Mesenchymal stem cell (in vitro differentiated cells and primary cell): ENCODE measurements at regions not wholly inside any gene's neighbourhood (a gene's known extent, or its start where the extent isn't known, plus 50 kb on each side); places are given as distances from the start of the nearest gene placed in this dataset.

Experiments used
- DNase-seq: peaks from one replicate; pipeline ENCODE4 v3.0.0-alpha.2; 2013
- H2AFZ ChIP-seq: one replicate; pipeline ENCODE4 v1.6.1; 2013; ENCODE audit warnings: low read depth, mild to moderate bottlenecking, control low read depth, inconsistent platforms, low read length, moderate library complexity
- H2AK5ac ChIP-seq: 2 replicates; pipeline ENCODE4 v1.6.1; 2013; ENCODE audit warnings: low read length, moderate library complexity, mild to moderate bottlenecking, inconsistent platforms; ENCODE audit not compliant: severe bottlenecking
- H2BK120ac ChIP-seq: one replicate; pipeline ENCODE4 v1.6.1; 2013; ENCODE audit warnings: low read depth, mild to moderate bottlenecking, inconsistent platforms, low read length, moderate library complexity
- H2BK12ac ChIP-seq, 2 experiments: one replicate each; pipeline ENCODE4 v1.6.1; 2013; ENCODE audit warnings: inconsistent platforms in 2 of 2, low read length in 2 of 2, mild to moderate bottlenecking in 2 of 2, moderate library complexity in 2 of 2, control low read depth in 1 of 2
- H2BK15ac ChIP-seq: one replicate; pipeline ENCODE4 v1.6.1; 2013; ENCODE audit warnings: mild to moderate bottlenecking, low read depth, inconsistent platforms; ENCODE audit not compliant: poor library complexity, severe bottlenecking
- H2BK5ac ChIP-seq: 2 replicates; pipeline ENCODE4 v1.6.1; 2013; ENCODE audit warnings: low read depth, mild to moderate bottlenecking, low read length, control low read depth, inconsistent platforms; ENCODE audit not compliant: poor library complexity, severe bottlenecking
- H3K14ac ChIP-seq, 2 experiments: one replicate each; pipeline ENCODE4 v1.6.1; 2013; ENCODE audit warnings: inconsistent platforms in 2 of 2, low read length in 2 of 2, control low read depth in 1 of 2, mild to moderate bottlenecking in 1 of 2, moderate library complexity in 1 of 2
- H3K18ac ChIP-seq, 2 experiments: one replicate each; pipeline ENCODE4 v1.6.1; 2013; ENCODE audit warnings: inconsistent platforms in 2 of 2, low read length in 2 of 2, control low read depth in 1 of 2, low read depth in 1 of 2, mild to moderate bottlenecking in 1 of 2
- H3K23ac ChIP-seq, 2 experiments: one replicate each; pipeline ENCODE4 v1.6.1; 2013; ENCODE audit warnings: inconsistent platforms in 2 of 2, low read length in 2 of 2, mild to moderate bottlenecking in 2 of 2, moderate library complexity in 2 of 2, control low read depth in 1 of 2
- H3K27ac ChIP-seq: 2 replicates; pipeline ENCODE4 v1.5.1; 2013; ENCODE audit warnings: mild to moderate bottlenecking, moderate library complexity, low read length, control low read depth, inconsistent platforms; ENCODE audit not compliant: poor library complexity, severe bottlenecking
- H3K27me3 ChIP-seq, 2 experiments: 2 replicates each; pipeline versions ENCODE4 v1.6.1 to v1.7.0; 2013; ENCODE audit warnings: low read length in 2 of 2, mild to moderate bottlenecking in 2 of 2, moderate library complexity in 2 of 2, control low read depth in 1 of 2, inconsistent platforms in 1 of 2; ENCODE audit not compliant: control insufficient read depth in 1 of 2, insufficient read depth in 1 of 2
- H3K36me3 ChIP-seq, 2 experiments: 2 replicates each; pipeline versions ENCODE4 v1.6.1 to v1.7.0; 2013; ENCODE audit warnings: low read length in 2 of 2, control low read depth in 1 of 2, inconsistent platforms in 1 of 2, low read depth in 1 of 2, mild to moderate bottlenecking in 1 of 2; ENCODE audit not compliant: insufficient read depth in 2 of 2, control insufficient read depth in 1 of 2
- H3K4ac ChIP-seq, 2 experiments: one replicate each; pipeline ENCODE4 v1.6.1; 2013; ENCODE audit warnings: inconsistent platforms in 2 of 2, low read length in 2 of 2, mild to moderate bottlenecking in 2 of 2, moderate library complexity in 2 of 2, control low read depth in 1 of 2, low read depth in 1 of 2
- H3K4me1 ChIP-seq: 2 replicates; pipeline ENCODE4 v1.6.1; 2013; ENCODE audit warnings: low read depth, low read length, control low read depth; ENCODE audit not compliant: control insufficient read depth, insufficient read depth
- H3K4me2 ChIP-seq: 2 replicates; pipeline ENCODE4 v1.6.1; 2013; ENCODE audit warnings: low read length, mild to moderate bottlenecking, inconsistent platforms; ENCODE audit not compliant: poor library complexity, severe bottlenecking
- H3K4me3 ChIP-seq, 2 experiments: 2 replicates each; pipeline versions ENCODE4 v1.5.1 to v1.7.0; 2013; ENCODE audit warnings: low read length in 2 of 2, mild to moderate bottlenecking in 2 of 2, control low read depth in 1 of 2, low read depth in 1 of 2; ENCODE audit not compliant: insufficient read depth in 1 of 2
- H3K79me1 ChIP-seq: replicated peaks from 2 replicates; pipeline ENCODE4 v1.6.1; 2013; ENCODE audit warnings: mild to moderate bottlenecking, control low read depth, low read length, inconsistent platforms; ENCODE audit not compliant: poor library complexity, severe bottlenecking
- H3K9ac ChIP-seq: 2 replicates; pipeline ENCODE4 v1.7.0; 2013; ENCODE audit warnings: mild to moderate bottlenecking, low read length, moderate library complexity
- H3K9me3 ChIP-seq: 2 replicates; pipeline ENCODE4 v1.7.0; 2013; ENCODE audit warnings: mild to moderate bottlenecking, low read length; ENCODE audit not compliant: control insufficient read depth
- H4K8ac ChIP-seq: one replicate; pipeline ENCODE4 v1.6.1; 2013; ENCODE audit warnings: inconsistent platforms, mild to moderate bottlenecking, low read length, moderate library complexity
- H4K91ac ChIP-seq: one replicate; pipeline ENCODE4 v1.6.1; 2013; ENCODE audit warnings: mild to moderate bottlenecking, low read length, inconsistent platforms
- WGBS: methylation state at CpG from one replicate; pipeline ENCODE4 v1.1.7; 2013; ENCODE audit warnings: mixed read lengths; 5-methylcytosine and 5-hydroxymethylcytosine counted together

- H2AK5ac ChIP-seq, result no peak overlapping the region
- H3K4me2 ChIP-seq, result no peak overlapping the region
- no peak overlapping the region for H2BK12ac ChIP-seq
- H3K18ac ChIP-seq, result no peak overlapping the region
- H2BK5ac ChIP-seq, result no peak overlapping the region
- peak; percentile 46 for DNase-seq
- H2AFZ ChIP-seq, result no peak overlapping the region
- H3K14ac ChIP-seq, result no peak overlapping the region
- H3K79me1 ChIP-seq, result peaks cover 12% of the 10 kb centered on the region
- no peaks in the 10 kb centered on the region for H3K4me1 ChIP-seq
- WGBS, result 89% methylated on average over 4 of the region's 5 CpGs
- H2BK120ac ChIP-seq, result no peak overlapping the region
- no peak overlapping the region for H3K23ac ChIP-seq
- no peak overlapping the region for H2BK15ac ChIP-seq
- H3K27me3 ChIP-seq, result no peaks in the 10 kb centered on the region
- H3K9me3 ChIP-seq, result no peaks in the 10 kb centered on the region
- H3K36me3 ChIP-seq, result no peaks in the 10 kb centered on the region
- peak overlapping the region in 1 of 2 experiments; percentile 67 for H3K4me3 ChIP-seq
- H3K4ac ChIP-seq, result no peak overlapping the region
- H4K8ac ChIP-seq, result no peak overlapping the region
- peak overlapping the region; percentile 85 for H3K9ac ChIP-seq
- no peak overlapping the region for H4K91ac ChIP-seq
- H3K27ac ChIP-seq, result no peak overlapping the region
Measured at GRCh38 chr17:63171428-63172393, 205.7 kb downstream of the TANC2 start.

- 100% methylated on average over 1 of the region's 1 CpG for WGBS
- no peak overlapping the region for H2AK5ac ChIP-seq
- H3K9ac ChIP-seq, result no peak overlapping the region
- no peak overlapping the region for H3K18ac ChIP-seq
- no peak for DNase-seq
- no peak overlapping the region for H2BK120ac ChIP-seq
- no peak overlapping the region for H2AFZ ChIP-seq
- H3K23ac ChIP-seq, result no peak overlapping the region
- H3K9me3 ChIP-seq, result no peaks in the 10 kb centered on the region
- no peak overlapping the region for H2BK5ac ChIP-seq
- no peak overlapping the region for H2BK15ac ChIP-seq
- no peak overlapping the region for H3K4me3 ChIP-seq
- H3K36me3 ChIP-seq, result no peaks in the 10 kb centered on the region
- H3K4me1 ChIP-seq, result no peaks in the 10 kb centered on the region
- H4K8ac ChIP-seq, result no peak overlapping the region
- H3K27ac ChIP-seq, result no peak overlapping the region
- H3K79me1 ChIP-seq, result peaks cover 8% of the 10 kb centered on the region
- no peak overlapping the region for H2BK12ac ChIP-seq
- H4K91ac ChIP-seq, result no peak overlapping the region
- no peaks in the 10 kb centered on the region for H3K27me3 ChIP-seq
- H3K4me2 ChIP-seq, result no peak overlapping the region
- no peak overlapping the region for H3K4ac ChIP-seq
- no peak overlapping the region for H3K14ac ChIP-seq
Measured at GRCh38 chr17:63173450-63173849, 207.4 kb downstream of the TANC2 start.

- Histone ChIP-seq H3K4me1 (no peaks in the 10 kb centered on the region), H2AFZ (no peak overlapping the region), H3K4me3 (no peak overlapping the region), H3K9me3 (no peaks in the 10 kb centered on the region), H2BK120ac (no peak overlapping the region), H4K91ac (no peak overlapping the region), H3K79me1 (peaks cover 8% of the 10 kb centered on the region), H3K4ac (no peak overlapping the region), H3K36me3 (no peaks in the 10 kb centered on the region), H3K18ac (no peak overlapping the region), H3K4me2 (no peak overlapping the region), H2BK15ac (no peak overlapping the region), H3K14ac (no peak overlapping the region), H2AK5ac (no peak overlapping the region), H3K27me3 (no peaks in the 10 kb centered on the region), H2BK5ac (no peak overlapping the region), H3K9ac (no peak overlapping the region), H4K8ac (no peak overlapping the region), H2BK12ac (no peak overlapping the region), H3K23ac (no peak overlapping the region), H3K27ac (no peak overlapping the region)
- DNase-seq, result no peak
- WGBS, result 100% methylated on average over 1 of the region's 1 CpG
Measured at GRCh38 chr17:63173903-63174302, 207.9 kb downstream of the TANC2 start.

GRCh38 chr17:63178530-63178929 lies 212.5 kb downstream of the TANC2 start:
- Histone ChIP-seq H2BK15ac (no peak overlapping the region), H2BK5ac (no peak overlapping the region), H2AFZ (no peak overlapping the region), H3K27me3 (no peaks in the 10 kb centered on the region), H3K4me2 (no peak overlapping the region), H4K8ac (no peak overlapping the region), H3K36me3 (peaks cover 0 to 13% of the 10 kb centered on the region in 2 experiments), H3K79me1 (peaks cover 17% of the 10 kb centered on the region), H3K9ac (no peak overlapping the region), H3K27ac (no peak overlapping the region), H2BK120ac (no peak overlapping the region), H3K4me3 (no peak overlapping the region), H3K4ac (no peak overlapping the region), H4K91ac (no peak overlapping the region), H2BK12ac (no peak overlapping the region), H3K18ac (no peak overlapping the region), H3K14ac (no peak overlapping the region), H2AK5ac (no peak overlapping the region), H3K4me1 (no peaks in the 10 kb centered on the region), H3K9me3 (no peaks in the 10 kb centered on the region), H3K23ac (no peak overlapping the region)
- peak; percentile 71 for DNase-seq
- WGBS, result no CpG with 5 or more reads among the region's 2 CpGs
